GM23248 (cell line): ENCODE measurements at regions not wholly inside any gene's neighbourhood (a gene's known extent, or its start where the extent isn't known, plus 50 kb on each side); places are given as distances from the start of the nearest gene placed in this dataset.
"Not testable (repeated sequence)": the region's sequence is repeated elsewhere in the genome, so short reads cannot be mapped to it uniquely, and the experiment has no call there.

Experiments
- DNase-seq: peaks from one replicate; pipeline ENCODE4 v3.0.0-alpha.2; 2015
- H2AFZ ChIP-seq: fragments of 200-600 bp; sonication (generic); 2 replicates; pipeline ENCODE4 v1.6.1; 2016; ENCODE audit warnings: antibody characterized with exemption
- H3F3A ChIP-seq: fragments of 200-600 bp; sonication (generic); 2 replicates; pipeline ENCODE4 v1.6.1; 2016; ENCODE audit warnings: mild to moderate bottlenecking, antibody characterized with exemption, mixed run types; ENCODE audit not compliant: insufficient read depth
- H3K27ac ChIP-seq: fragments of 200-600 bp; sonication (generic); 2 replicates; pipeline ENCODE4 v1.5.1; 2016; ENCODE audit warnings: mild to moderate bottlenecking
- H3K27me3 ChIP-seq: fragments of 200-600 bp; sonication (generic); replicated peaks from 2 replicates; pipeline ENCODE4 v1.6.1; 2016; ENCODE audit warnings: mild to moderate bottlenecking; ENCODE audit not compliant: insufficient read depth
- H3K36me3 ChIP-seq: fragments of 200-600 bp; sonication (generic); 2 replicates; pipeline ENCODE4 v1.6.1; 2016; ENCODE audit warnings: low read depth, mild to moderate bottlenecking
- H3K4me1 ChIP-seq: fragments of 200-600 bp; sonication (generic); 2 replicates; pipeline ENCODE4 v1.6.1; 2016; ENCODE audit warnings: mild to moderate bottlenecking; ENCODE audit not compliant: insufficient read depth
- H3K4me2 ChIP-seq: fragments of 200-600 bp; sonication (generic); one replicate; pipeline ENCODE4 v1.6.1; 2016; ENCODE audit warnings: mild to moderate bottlenecking; ENCODE audit not compliant: unreplicated experiment
- H3K4me3 ChIP-seq: fragments of 200-600 bp; sonication (generic); 2 replicates; pipeline ENCODE4 v1.5.1; 2016; ENCODE audit warnings: mild to moderate bottlenecking
- H3K79me2 ChIP-seq: fragments of 200-600 bp; sonication (generic); 2 replicates; pipeline ENCODE4 v1.6.1; 2016; ENCODE audit warnings: mild to moderate bottlenecking; ENCODE audit not compliant: insufficient read depth
- H3K9ac ChIP-seq: fragments of 200-600 bp; sonication (generic); 2 replicates; pipeline ENCODE4 v1.6.1; 2016; ENCODE audit warnings: mild to moderate bottlenecking
- H3K9me2 ChIP-seq: fragments of 200-600 bp; sonication (generic); 2 replicates; pipeline ENCODE4 v1.6.1; 2016; ENCODE audit warnings: mixed run types, mild to moderate bottlenecking, moderate library complexity; ENCODE audit not compliant: insufficient read depth
- H3K9me3 ChIP-seq: fragments of 200-600 bp; sonication (generic); one replicate; pipeline ENCODE4 v1.6.1; 2017; ENCODE audit warnings: low read depth
- H4K20me1 ChIP-seq: fragments of 200-600 bp; sonication (generic); 2 replicates; pipeline ENCODE4 v1.6.0; 2016; ENCODE audit not compliant: insufficient read depth
- EZH2 ChIP-seq: fragments of 200-600 bp; sonication (generic); IDR thresholded peaks from 2 replicates; pipeline ENCODE4 v1.6.1; 2018; ENCODE audit warnings: antibody characterized with exemption, mild to moderate bottlenecking; ENCODE audit not compliant: insufficient read depth, poor library complexity, severe bottlenecking
- EZH2phosphoT487 ChIP-seq: fragments of 200-600 bp; sonication (generic); IDR thresholded peaks from 2 replicates; pipeline ENCODE4 v1.6.1; 2018; ENCODE audit warnings: antibody characterized with exemption, moderate library complexity, mild to moderate bottlenecking, low read depth; ENCODE audit not compliant: insufficient read depth
- WGBS, 2 experiments: methylation state at CpG; one replicate each; pipeline ENCODE4 v1.1.6; 2015 to 2017; ENCODE audit warnings: low lambda C conversion rate in 2 of 2, low coverage in 1 of 2; ENCODE audit errors: missing lambda C conversion rate in 2 of 2; 5-methylcytosine and 5-hydroxymethylcytosine counted together
- in situ Hi-C: fragments of 300-500 bp; cut with MboI; formaldehyde crosslinking; loops from 2 replicates; pipeline ENCODE4 v1.15.0; 2020

- no peaks in the 10 kb centered on the region for H4K20me1 ChIP-seq
- in situ Hi-C loops: no loop called here
- no peaks in the 10 kb centered on the region for H3F3A ChIP-seq
- TF ChIP-seq EZH2 (no peak), EZH2phosphoT487 (no peak)
- peaks cover 4% of the 10 kb centered on the region; the same call in 1 of the 2 replicates for H3K4me1 ChIP-seq
- WGBS, 2 experiments: 68 to 71% methylated on average over 5 of the region's 5 CpGs
- no peak overlapping the region for H2AFZ ChIP-seq
- H3K9me2 ChIP-seq: no peaks in the 10 kb centered on the region
- H3K36me3 ChIP-seq: no peaks in the 10 kb centered on the region
- H3K27ac ChIP-seq: no peak overlapping the region
- no peak overlapping the region for H3K4me2 ChIP-seq
- peaks cover 9% of the 10 kb centered on the region for H3K27me3 ChIP-seq
- no peaks in the 10 kb centered on the region for H3K9me3 ChIP-seq
- no peak overlapping the region for H3K4me3 ChIP-seq
- DNase-seq: no peak
- no peaks in the 10 kb centered on the region for H3K79me2 ChIP-seq
- H3K9ac ChIP-seq: no peak overlapping the region
Measured at GRCh38 chr5:133864711-133865110, 103.7 kb downstream of the C5orf15 start.

DNA sequence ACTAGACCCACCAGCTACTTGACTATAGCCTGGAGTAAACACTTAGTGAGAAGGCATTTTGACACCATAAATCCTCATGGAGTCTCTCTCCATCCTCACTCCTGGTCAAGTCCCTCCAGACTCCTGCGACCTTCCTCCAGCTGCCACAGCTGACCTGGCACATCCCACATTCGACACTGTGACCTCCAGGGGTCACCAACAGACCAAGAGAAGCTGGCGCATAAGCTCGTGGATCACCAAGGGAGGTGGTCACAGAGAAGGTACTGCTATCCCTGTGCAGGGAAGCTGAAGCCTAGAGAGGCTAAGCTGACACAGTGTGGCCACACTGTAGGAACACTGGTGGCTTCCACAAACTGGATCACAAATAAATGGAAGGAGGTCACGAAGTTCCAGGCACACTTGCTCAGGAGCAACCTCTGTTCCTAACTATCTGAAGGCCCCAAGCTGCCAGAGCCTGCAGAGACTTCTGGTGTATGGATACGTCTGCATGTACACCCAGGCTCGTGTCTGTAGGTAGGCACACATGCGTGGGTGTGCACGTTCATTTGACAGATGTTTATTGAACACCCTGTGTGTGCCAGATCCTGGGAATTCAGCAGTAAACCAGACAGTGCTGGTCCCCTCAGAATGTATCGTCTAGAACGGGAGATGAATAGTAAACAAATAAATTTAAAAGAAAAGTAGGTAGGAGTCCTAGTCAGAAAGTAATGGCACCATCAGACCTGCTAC is 104.4 kb downstream of the C5orf15 start:
- DNase-seq: no peak
- H2AFZ ChIP-seq: no peak overlapping the region
- in situ Hi-C loops: no loop called here
- WGBS, 2 experiments: 50% methylated on average over 11 of the region's 11 CpGs
- H3K79me2 ChIP-seq: no peaks in the 10 kb centered on the region
- no peak overlapping the region for H3K9ac ChIP-seq
- H3K4me3 ChIP-seq: no peak overlapping the region
- no peaks in the 10 kb centered on the region for H3K36me3 ChIP-seq
- no peaks in the 10 kb centered on the region for H3F3A ChIP-seq
- H3K27ac ChIP-seq: no peak overlapping the region
- H4K20me1 ChIP-seq: no peaks in the 10 kb centered on the region
- peaks cover 9% of the 10 kb centered on the region for H3K27me3 ChIP-seq
- H3K9me3 ChIP-seq: no peaks in the 10 kb centered on the region
- no peaks in the 10 kb centered on the region for H3K9me2 ChIP-seq
- H3K4me2 ChIP-seq: no peak overlapping the region
- H3K4me1 ChIP-seq: peaks cover 3% of the 10 kb centered on the region; the same call in 1 of the 2 replicates
- TF ChIP-seq EZH2phosphoT487 (no peak), EZH2 (no peak)

GRCh38 chr5:133861161-133861737 is 107.2 kb downstream of the C5orf15 start:
- H3K4me2 ChIP-seq: no peak overlapping the region
- no peaks in the 10 kb centered on the region for H3K9me2 ChIP-seq
- in situ Hi-C loops: no loop called here
- no peak for TF ChIP-seq EZH2phosphoT487
- TF ChIP-seq EZH2: no peak
- H3K27ac ChIP-seq: no peak overlapping the region
- H3K9me3 ChIP-seq: no peaks in the 10 kb centered on the region
- DNase-seq: no peak
- H3K4me1 ChIP-seq: no peaks in the 10 kb centered on the region
- H2AFZ ChIP-seq: no peak overlapping the region
- H3K9ac ChIP-seq: no peak overlapping the region
- no peaks in the 10 kb centered on the region for H3K79me2 ChIP-seq
- no peaks in the 10 kb centered on the region for H3K36me3 ChIP-seq
- peaks cover 9% of the 10 kb centered on the region; the same call in 1 of the 2 replicates for H3K27me3 ChIP-seq
- no peaks in the 10 kb centered on the region for H4K20me1 ChIP-seq
- WGBS, 2 experiments: 42 to 52% methylated on average over 8 to 9 of the region's 9 CpGs
- no peak overlapping the region for H3K4me3 ChIP-seq
- no peaks in the 10 kb centered on the region for H3F3A ChIP-seq

DNA sequence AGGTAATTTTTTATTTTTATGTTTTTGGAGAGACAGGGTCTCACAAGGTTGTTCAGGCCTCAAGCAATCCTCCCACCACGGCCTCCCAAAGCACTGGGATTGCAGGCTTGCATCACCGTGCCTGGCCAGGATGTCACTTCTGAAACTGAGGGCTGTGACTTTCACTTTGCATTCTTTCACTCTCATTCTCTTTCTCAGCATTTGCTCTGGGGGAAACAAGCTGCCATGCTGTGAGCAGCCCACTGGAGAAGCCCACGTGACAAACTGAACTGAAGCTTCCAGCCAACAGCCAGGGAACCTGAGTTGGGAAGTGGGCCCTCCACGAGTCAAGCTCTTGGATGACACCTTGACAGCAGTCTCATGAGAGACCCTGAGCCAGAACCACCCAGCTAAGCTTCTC is 109.4 kb downstream of the C5orf15 start:
- Histone ChIP-seq H3K27me3 (no peaks in the 10 kb centered on the region; the same call in 1 of the 2 replicates), H3K9me3 (no peaks in the 10 kb centered on the region), H3K4me3 (no peak overlapping the region), H3K4me1 (no peaks in the 10 kb centered on the region), H3K79me2 (no peaks in the 10 kb centered on the region), H2AFZ (no peak overlapping the region), H3K9me2 (no peaks in the 10 kb centered on the region), H4K20me1 (no peaks in the 10 kb centered on the region), H3K36me3 (no peaks in the 10 kb centered on the region), H3K4me2 (no peak overlapping the region), H3F3A (no peaks in the 10 kb centered on the region), H3K9ac (no peak overlapping the region), H3K27ac (no peak overlapping the region)
- in situ Hi-C loops: no loop called here
- no peak for DNase-seq
- TF ChIP-seq EZH2phosphoT487 (no peak), EZH2 (no peak)
- WGBS, 2 experiments: 37 to 46% methylated on average over 4 of the region's 4 CpGs

DNA sequence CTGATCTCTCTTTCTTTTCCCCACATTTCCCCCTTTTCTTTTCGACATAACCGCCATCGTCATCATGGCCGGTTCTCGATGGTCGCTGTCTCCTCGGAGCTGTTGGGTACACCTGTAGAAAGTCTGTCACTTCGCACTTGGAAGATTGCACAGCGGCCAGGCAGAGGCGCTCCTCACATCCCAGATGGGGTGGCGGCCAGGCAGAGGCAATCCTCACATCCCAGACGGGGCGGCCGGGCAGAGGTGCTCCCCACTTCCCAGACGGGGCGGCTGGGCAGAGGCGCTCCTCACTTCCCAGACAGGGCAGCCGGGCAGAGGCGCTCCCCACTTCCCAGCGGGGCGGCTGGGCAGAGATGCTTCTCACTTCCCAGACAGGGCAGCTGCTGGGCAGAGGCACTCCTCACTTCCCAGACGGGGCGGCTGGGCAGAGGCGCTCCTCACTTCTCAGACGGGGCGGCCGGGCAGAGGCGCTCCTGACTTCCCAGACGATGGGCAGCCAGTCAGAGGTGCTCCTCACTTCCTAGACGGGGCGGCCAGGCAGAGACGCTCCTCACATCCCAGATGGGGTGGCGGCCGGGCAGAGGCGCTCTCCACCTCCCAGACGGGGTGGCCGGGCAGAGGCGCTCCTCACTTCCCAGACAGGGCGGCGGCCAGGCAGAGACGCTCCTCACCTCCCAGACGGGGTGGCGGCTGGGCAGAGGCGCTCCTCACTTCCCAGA is 110.7 kb downstream of the C5orf15 start:
- H3K4me1 ChIP-seq, H3K4me3 ChIP-seq, H3K9me3 ChIP-seq, H3K9ac ChIP-seq, H3K4me2 ChIP-seq, in situ Hi-C loops, H3K79me2 ChIP-seq, H3K27me3 ChIP-seq, DNase-seq, H4K20me1 ChIP-seq, H3F3A ChIP-seq, H3K36me3 ChIP-seq, H3K27ac ChIP-seq, H2AFZ ChIP-seq, H3K9me2 ChIP-seq: not testable (repeated sequence)
- 75 to 76% methylated on average over 21 to 44 of the region's 44 CpGs for WGBS, 2 experiments
